GM19043 (cell line): ENCODE measurements at regions not wholly inside any gene's neighbourhood (a gene's known extent, or its start where the extent isn't known, plus 50 kb on each side); places are given as distances from the start of the nearest gene placed in this dataset.
"Not testable (repeated sequence)": the region's sequence is repeated elsewhere in the genome, so short reads cannot be mapped to it uniquely, and the experiment has no call there.

Experiments used
- ATAC-seq: cut with Tn5 transposase; IDR thresholded peaks from one replicate; pipeline ENCODE4 v1.9.1; 2021; ENCODE audit warnings: low read depth; ENCODE audit not compliant: unreplicated experiment

- no peak for ATAC-seq
Observed at GRCh38 chr2:65766768-65767267, 334.4 kb upstream of the SPRED2 start.

GRCh38 chr2:65765376-65765775 lies 333.0 kb upstream of the SPRED2 start:
- no peak for ATAC-seq

GRCh38 chr2:65762068-65762467 lies 329.7 kb upstream of the SPRED2 start:
- no peak for ATAC-seq

- ATAC-seq = no peak
Observed at GRCh38 chr2:65754219-65754618, 321.8 kb upstream of the SPRED2 start.

GRCh38 chr2:65751408-65751807 lies 319.0 kb upstream of the SPRED2 start:
- ATAC-seq = no peak

GRCh38 chr2:65749545-65749944 lies 317.1 kb upstream of the SPRED2 start:
- ATAC-seq = no peak

GRCh38 chr2:65747875-65748274 lies 315.5 kb upstream of the SPRED2 start:
- ATAC-seq = not testable (repeated sequence)

GRCh38 chr2:65746931-65747675 lies 314.7 kb upstream of the SPRED2 start:
- no peak for ATAC-seq

- ATAC-seq = no peak
Observed at GRCh38 chr2:65744477-65745200, 312.2 kb upstream of the SPRED2 start.

- ATAC-seq = no peak
Observed at GRCh38 chr2:65742977-65743376, 310.6 kb upstream of the SPRED2 start.

- no peak for ATAC-seq
Observed at GRCh38 chr2:65739927-65740326, 307.5 kb upstream of the SPRED2 start.

- no peak for ATAC-seq
Observed at GRCh38 chr2:65737452-65738011, 305.1 kb upstream of the SPRED2 start.

- no peak for ATAC-seq
Observed at GRCh38 chr2:65731476-65731875, 299.1 kb upstream of the SPRED2 start.

GRCh38 chr2:65730186-65730585 lies 297.8 kb upstream of the SPRED2 start:
- ATAC-seq = no peak

- ATAC-seq = no peak
Observed at GRCh38 chr2:65729246-65729645, 296.8 kb upstream of the SPRED2 start.

GRCh38 chr2:65728477-65729180 lies 296.2 kb upstream of the SPRED2 start:
- ATAC-seq = no peak

GRCh38 chr2:65727816-65728215 lies 295.4 kb upstream of the SPRED2 start:
- ATAC-seq = no peak

- ATAC-seq = no peak
Observed at GRCh38 chr2:65727381-65727780, 295.0 kb upstream of the SPRED2 start.

GRCh38 chr2:65724752-65725151 lies 292.4 kb upstream of the SPRED2 start:
- ATAC-seq = no peak

GRCh38 chr2:65724336-65724735 lies 291.9 kb upstream of the SPRED2 start:
- no peak for ATAC-seq
